Tibial nerve (tissue), 4 donors: ENCODE measurements at regions not wholly inside any gene's neighbourhood (a gene's known extent, or its start where the extent isn't known, plus 50 kb on each side); places are given as distances from the start of the nearest gene placed in this dataset.
A peak's percentile ranks its signal among the peaks of the same experiment; 100 is the strongest.

Experiments used
- DNase-seq, 2 donors: peaks; one replicate each; pipeline ENCODE4 v3.0.0-alpha.2; 2019; ENCODE audit warnings: low spot score in 2 of 2
- H3K27ac ChIP-seq, 4 donors: fragments of 200-600 bp; sonication (generic) in 3 of 4; one replicate each; pipeline ENCODE4 v1.5.1; 2017 to 2019; ENCODE audit warnings: mild to moderate bottlenecking in 1 of 4
- H3K27me3 ChIP-seq, 2 donors: fragments of 200-600 bp; sonication (generic) in 1 of 2; one replicate each; pipeline versions ENCODE4 v1.5.1 to v1.6.0; 2017 to 2019
- H3K36me3 ChIP-seq, 3 donors: fragments of 200-600 bp; sonication (generic); one replicate each; pipeline ENCODE4 v1.5.1; 2018 to 2019
- H3K4me1 ChIP-seq, 4 donors: fragments of 200-600 bp; sonication (generic) in 3 of 4; one replicate each; pipeline ENCODE4 v1.5.1; 2017 to 2019
- H3K4me3 ChIP-seq, 4 donors: fragments of 200-600 bp; sonication (generic) in 3 of 4; one replicate each; pipeline ENCODE4 v1.5.1; 2017 to 2019; ENCODE audit warnings: mild to moderate bottlenecking in 1 of 4, moderate library complexity in 1 of 4
- H3K9me3 ChIP-seq, 4 donors: fragments of 200-600 bp; sonication (generic) in 3 of 4; one replicate each; pipeline ENCODE4 v1.5.1; 2017 to 2019
- EP300 ChIP-seq, 2 donors: sonication (generic); formaldehyde crosslinking; IDR thresholded peaks; one replicate each; pipeline ENCODE4 v1.6.1; 2017; ENCODE audit warnings: antibody characterized with exemption in 2 of 2, mild to moderate bottlenecking in 1 of 2
- POLR2A ChIP-seq, 2 donors: fragments of 450-650 bp; IDR thresholded peaks; one replicate each; pipeline ENCODE4 v1.6.1; 2017; ENCODE audit warnings: antibody characterized with exemption in 2 of 2, mild to moderate bottlenecking in 2 of 2, moderate library complexity in 2 of 2
- WGBS, 2 donors: methylation state at CpG; one replicate each; pipeline ENCODE4 v1.1.5; 2018; 5-methylcytosine and 5-hydroxymethylcytosine counted together
- TF ChIP-seq, protein P1 (sequence below), 5 experiments: fragments of 200-600 bp in 3 of 5; fragments of 450-650 bp in 2 of 5; sonication (generic) in 3 of 5; IDR thresholded peaks; one replicate each; pipeline ENCODE4 v1.5.1; 2016 to 2019; ENCODE audit warnings: antibody characterized with exemption in 5 of 5, mild to moderate bottlenecking in 3 of 5, moderate library complexity in 2 of 5

DNA sequence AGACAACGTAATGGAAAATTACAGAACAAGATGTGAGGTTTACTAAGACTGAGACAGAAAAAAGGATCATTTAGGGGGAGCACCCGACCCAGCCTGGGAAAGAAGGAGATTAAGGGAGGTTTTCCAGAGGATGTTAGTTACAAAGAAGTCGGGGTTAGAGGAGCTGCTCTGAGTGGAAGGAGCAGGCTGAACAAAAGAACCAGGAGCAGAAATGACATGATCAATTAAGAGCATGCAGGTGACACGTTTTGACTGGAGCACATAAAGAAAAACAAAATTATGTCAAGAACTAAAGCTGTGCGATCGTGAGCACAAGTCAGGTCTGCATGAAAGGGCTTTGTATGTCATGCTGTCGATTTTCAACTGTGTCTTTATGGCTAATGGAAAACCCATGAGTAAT is 417.3 kb upstream of the MARCKS start:
- H3K4me1 ChIP-seq = no peaks in the 10 kb centered on the region
- no peak for TF ChIP-seq POLR2A (IDR thresholded peaks at IDR 0.05)
- TF ChIP-seq EP300 (IDR thresholded peaks at IDR 0.05) = no peak
- TF ChIP-seq, protein P1, sequence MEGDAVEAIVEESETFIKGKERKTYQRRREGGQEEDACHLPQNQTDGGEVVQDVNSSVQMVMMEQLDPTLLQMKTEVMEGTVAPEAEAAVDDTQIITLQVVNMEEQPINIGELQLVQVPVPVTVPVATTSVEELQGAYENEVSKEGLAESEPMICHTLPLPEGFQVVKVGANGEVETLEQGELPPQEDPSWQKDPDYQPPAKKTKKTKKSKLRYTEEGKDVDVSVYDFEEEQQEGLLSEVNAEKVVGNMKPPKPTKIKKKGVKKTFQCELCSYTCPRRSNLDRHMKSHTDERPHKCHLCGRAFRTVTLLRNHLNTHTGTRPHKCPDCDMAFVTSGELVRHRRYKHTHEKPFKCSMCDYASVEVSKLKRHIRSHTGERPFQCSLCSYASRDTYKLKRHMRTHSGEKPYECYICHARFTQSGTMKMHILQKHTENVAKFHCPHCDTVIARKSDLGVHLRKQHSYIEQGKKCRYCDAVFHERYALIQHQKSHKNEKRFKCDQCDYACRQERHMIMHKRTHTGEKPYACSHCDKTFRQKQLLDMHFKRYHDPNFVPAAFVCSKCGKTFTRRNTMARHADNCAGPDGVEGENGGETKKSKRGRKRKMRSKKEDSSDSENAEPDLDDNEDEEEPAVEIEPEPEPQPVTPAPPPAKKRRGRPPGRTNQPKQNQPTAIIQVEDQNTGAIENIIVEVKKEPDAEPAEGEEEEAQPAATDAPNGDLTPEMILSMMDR (IDR thresholded peaks at IDR 0.05) = no peak
- no peak overlapping the region for H3K4me3 ChIP-seq
- WGBS, 2 donors = 75 to 78% methylated on average over 7 of the region's 7 CpGs
- H3K9me3 ChIP-seq = no peaks in the 10 kb centered on the region
- no peak overlapping the region for H3K27ac ChIP-seq
- H3K36me3 ChIP-seq = no peaks in the 10 kb centered on the region
- no peaks in the 10 kb centered on the region for H3K27me3 ChIP-seq
- DNase-seq = no peak

DNA sequence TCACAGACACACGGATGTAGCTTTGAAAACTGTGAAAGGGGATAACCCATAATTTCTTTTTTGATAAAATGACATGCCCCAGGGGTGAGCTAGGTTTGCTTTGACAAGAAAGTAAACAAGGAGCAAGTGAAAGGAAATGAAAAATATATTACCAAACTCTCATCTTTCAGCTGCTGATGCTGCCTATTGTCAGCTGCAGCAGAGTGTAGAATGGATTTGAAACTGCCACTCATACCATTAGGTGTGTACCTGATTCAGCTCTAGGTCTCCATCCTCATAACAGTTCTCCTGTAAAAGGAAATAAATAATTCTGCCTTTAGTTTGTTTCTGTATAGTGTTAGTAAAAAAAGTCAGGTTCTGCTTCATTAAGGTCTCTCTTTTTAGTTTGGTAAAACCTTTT is 415.1 kb upstream of the MARCKS start:
- Histone ChIP-seq H3K27me3 (no peaks in the 10 kb centered on the region), H3K4me3 (no peak overlapping the region), H3K27ac (no peak overlapping the region), H3K4me1 (no peaks in the 10 kb centered on the region), H3K36me3 (no peaks in the 10 kb centered on the region), H3K9me3 (no peaks in the 10 kb centered on the region)
- TF ChIP-seq POLR2A (IDR thresholded peaks at IDR 0.05) (no peak), EP300 (IDR thresholded peaks at IDR 0.05) (no peak)
- TF ChIP-seq, protein P1 (IDR thresholded peaks at IDR 0.05) = no peak
- 71 to 73% methylated on average over 1 of the region's 1 CpG for WGBS, 2 donors
- DNase-seq = no peak

DNA sequence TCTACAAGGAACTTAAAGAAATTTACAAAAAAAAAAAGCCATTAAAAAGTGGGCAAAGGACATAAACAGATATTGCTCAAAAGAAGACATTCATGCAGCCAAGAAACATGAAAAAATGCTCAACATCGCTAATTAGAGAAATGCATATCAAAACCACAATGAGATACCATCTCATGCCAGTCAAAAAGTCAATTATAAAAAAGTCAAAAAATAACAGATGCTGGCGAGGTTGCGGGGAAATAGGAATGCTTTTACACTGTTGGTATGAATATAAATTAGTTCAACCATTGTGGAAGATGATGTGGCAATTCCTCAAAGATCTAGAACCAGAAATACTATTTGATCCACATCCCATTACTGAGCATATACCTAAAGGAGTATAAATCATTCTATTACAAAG is 411.9 kb upstream of the MARCKS start:
- no peaks in the 10 kb centered on the region for H3K27me3 ChIP-seq
- whole genome bisulfite sequencing, 2 donors = 98 to 99% methylated on average over 3 of the region's 3 CpGs
- no peaks in the 10 kb centered on the region for H3K9me3 ChIP-seq
- DNase-seq = no peak
- no peak overlapping the region for H3K27ac ChIP-seq
- H3K36me3 ChIP-seq = no peaks in the 10 kb centered on the region
- H3K4me3 ChIP-seq = no peak overlapping the region
- TF ChIP-seq, protein P1 (IDR thresholded peaks at IDR 0.05) = no peak
- TF ChIP-seq EP300 (IDR thresholded peaks at IDR 0.05) (no peak), POLR2A (IDR thresholded peaks at IDR 0.05) (no peak)
- peaks cover 0 to 20% (median 6%) of the 10 kb centered on the region in 4 donors for H3K4me1 ChIP-seq

DNA sequence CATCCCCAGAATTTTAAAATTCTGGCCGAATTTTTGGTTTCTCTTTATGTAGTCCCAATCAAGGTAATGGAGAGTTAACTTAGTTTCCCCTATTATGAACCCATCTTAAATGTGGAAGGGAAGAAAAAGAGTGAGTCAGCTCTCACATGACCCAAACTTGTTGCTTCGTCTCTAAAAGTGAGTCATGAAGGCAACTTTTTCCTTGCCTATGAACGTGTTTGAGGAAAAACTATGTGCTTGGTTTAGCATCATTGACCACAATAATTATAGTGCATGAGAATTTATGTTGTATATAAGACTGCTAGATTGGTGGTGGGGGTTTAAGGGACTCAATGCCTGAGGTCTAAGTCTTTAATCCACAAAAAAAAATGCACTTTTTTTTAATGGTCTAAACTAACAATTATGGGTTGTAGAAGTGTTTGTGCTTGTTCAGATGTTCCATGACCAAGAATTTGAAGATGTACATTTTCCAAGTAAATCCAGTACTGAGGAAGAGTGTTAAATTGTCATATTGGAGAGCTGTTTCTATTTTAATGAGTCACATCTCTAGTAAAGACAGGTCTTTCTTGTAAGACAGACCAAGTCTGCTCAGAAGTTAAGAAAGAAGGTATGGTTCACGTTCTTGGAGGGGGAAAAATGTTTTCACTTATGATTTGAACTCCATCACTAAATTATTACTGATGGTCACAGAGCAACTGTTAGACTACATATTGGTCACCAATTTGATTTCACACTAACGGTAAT is 409.9 kb upstream of the MARCKS start:
- TF ChIP-seq EP300 (IDR thresholded peaks at IDR 0.05) = peak in 1 of 2 donors; percentile 77
- TF ChIP-seq, protein P1 (IDR thresholded peaks at IDR 0.05) = no peak
- TF ChIP-seq POLR2A (IDR thresholded peaks at IDR 0.05) = no peak
- WGBS, 2 donors = 42 to 45% methylated on average over 5 of the region's 5 CpGs
- H3K36me3 ChIP-seq = no peaks in the 10 kb centered on the region
- peak in 1 of 2 donors; percentile 48 for DNase-seq
- H3K27me3 ChIP-seq = no peaks in the 10 kb centered on the region
- no peak overlapping the region for H3K4me3 ChIP-seq
- no peak overlapping the region for H3K27ac ChIP-seq
- peaks cover 0 to 23% (median 6%) of the 10 kb centered on the region in 4 donors for H3K4me1 ChIP-seq
- no peaks in the 10 kb centered on the region for H3K9me3 ChIP-seq

DNA sequence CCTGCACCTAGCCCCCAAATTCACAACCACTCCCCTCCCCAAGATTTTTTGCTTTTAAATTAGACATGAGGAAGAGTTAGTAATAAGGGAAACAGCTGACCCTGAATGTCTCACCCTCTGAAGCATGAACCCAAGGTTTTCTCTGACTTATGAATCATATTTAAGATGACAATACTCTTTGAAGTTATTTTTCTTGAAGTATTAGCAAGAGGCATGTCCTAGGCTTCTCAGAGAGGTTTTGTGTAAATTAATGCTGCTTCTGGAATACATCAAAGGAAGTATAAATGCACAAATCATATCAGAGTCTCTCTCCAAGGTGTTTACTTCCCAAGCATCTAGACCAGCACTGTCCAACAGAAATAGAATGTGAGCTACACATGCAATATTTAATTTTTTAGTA is 408.1 kb upstream of the MARCKS start:
- no peak for TF ChIP-seq EP300 (IDR thresholded peaks at IDR 0.05)
- TF ChIP-seq POLR2A (IDR thresholded peaks at IDR 0.05) = no peak
- TF ChIP-seq, protein P1 (IDR thresholded peaks at IDR 0.05) = no peak
- H3K36me3 ChIP-seq = no peaks in the 10 kb centered on the region
- H3K9me3 ChIP-seq = no peaks in the 10 kb centered on the region
- peaks cover 0 to 23% (median 6%) of the 10 kb centered on the region in 4 donors for H3K4me1 ChIP-seq
- H3K4me3 ChIP-seq = no peak overlapping the region
- DNase-seq = no peak
- H3K27ac ChIP-seq = peak overlapping the region in 3 of 4 donors; percentile 3 to 72 (median 70)
- H3K27me3 ChIP-seq = no peaks in the 10 kb centered on the region
